ENCODE measurements at regions not wholly inside any gene's neighbourhood (a gene's known extent, or its start where the extent isn't known, plus 50 kb on each side); places are given as distances from the start of the nearest gene placed in this dataset.

DNA sequence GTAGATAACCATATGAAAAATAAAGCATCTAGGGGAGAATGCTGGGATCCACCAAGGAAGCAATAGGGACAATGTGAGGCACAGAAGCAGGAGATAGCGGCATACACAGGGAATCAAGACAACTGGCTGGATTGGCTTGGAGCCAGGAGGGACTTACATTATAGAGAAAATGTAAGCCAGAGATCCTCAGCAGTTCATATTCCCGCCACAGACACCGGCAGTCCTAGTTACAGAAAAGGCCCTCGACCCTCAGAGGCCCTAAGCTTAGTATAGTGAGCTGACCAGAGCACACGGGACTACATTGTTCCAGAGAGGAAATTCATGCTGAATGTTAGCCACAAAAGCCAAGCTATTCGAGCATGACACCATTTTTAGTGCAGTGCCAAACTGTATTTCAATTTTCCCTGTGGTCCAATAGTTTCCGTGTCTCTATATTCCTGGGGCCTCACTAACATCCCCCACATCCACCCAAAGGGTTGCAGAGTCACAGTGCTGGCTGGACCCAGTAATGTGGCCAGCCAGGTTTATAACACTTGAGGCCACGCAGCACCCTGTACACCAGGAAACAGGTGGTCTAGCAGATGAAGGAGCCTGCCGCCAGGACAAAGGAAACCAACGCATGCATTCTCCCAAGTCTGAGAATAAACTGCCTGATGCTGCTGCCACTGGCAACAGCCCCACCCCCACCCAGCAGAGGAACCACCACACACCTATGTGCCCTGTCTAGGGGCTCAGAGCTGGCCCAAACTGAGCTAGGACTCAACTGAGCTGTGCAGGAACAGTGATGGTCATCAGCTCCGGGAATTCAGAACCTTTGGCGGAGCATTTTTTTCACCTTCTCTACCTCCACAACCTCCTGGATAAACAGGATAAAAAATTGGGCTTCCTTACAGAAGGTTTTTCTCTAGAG is 693.2 kb upstream of the CHD1 start:
- Histone ChIP-seq H3K4me2 (ENCODE audit: low read length) (no peak overlapping the region), H3K79me2 (ENCODE audit: low read length) (no peaks in the 10 kb centered on the region), H3F3A (ENCODE audit: low read length, unreplicated experiment) (no peaks in the 10 kb centered on the region), H3K4me1 (ENCODE audit: insufficient read depth, low read length) (no peaks in the 10 kb centered on the region), H3K27me3 (ENCODE audit: low read length) (no peaks in the 10 kb centered on the region), H3K9ac (ENCODE audit: low read length) (no peak overlapping the region), H3K4me3 (ENCODE audit: low read length) (no peak overlapping the region), H3K36me3 (ENCODE audit: low read depth, low read length) (no peaks in the 10 kb centered on the region), H3K27ac (ENCODE audit: low read length) (no peak overlapping the region), H3K9me3 (ENCODE audit: low read length) (no peaks in the 10 kb centered on the region), H2AFZ (ENCODE audit: low read length) (no peak overlapping the region), H4K20me1 (ENCODE audit: low read length) (no peaks in the 10 kb centered on the region), H3K9me2 (replicated peaks; ENCODE audit: low read length) (no peaks in the 10 kb centered on the region)
- CTCF ChIA-PET, result no interaction called here
- ATAC-seq, result no peak
- TF ChIP-seq, protein P1, sequence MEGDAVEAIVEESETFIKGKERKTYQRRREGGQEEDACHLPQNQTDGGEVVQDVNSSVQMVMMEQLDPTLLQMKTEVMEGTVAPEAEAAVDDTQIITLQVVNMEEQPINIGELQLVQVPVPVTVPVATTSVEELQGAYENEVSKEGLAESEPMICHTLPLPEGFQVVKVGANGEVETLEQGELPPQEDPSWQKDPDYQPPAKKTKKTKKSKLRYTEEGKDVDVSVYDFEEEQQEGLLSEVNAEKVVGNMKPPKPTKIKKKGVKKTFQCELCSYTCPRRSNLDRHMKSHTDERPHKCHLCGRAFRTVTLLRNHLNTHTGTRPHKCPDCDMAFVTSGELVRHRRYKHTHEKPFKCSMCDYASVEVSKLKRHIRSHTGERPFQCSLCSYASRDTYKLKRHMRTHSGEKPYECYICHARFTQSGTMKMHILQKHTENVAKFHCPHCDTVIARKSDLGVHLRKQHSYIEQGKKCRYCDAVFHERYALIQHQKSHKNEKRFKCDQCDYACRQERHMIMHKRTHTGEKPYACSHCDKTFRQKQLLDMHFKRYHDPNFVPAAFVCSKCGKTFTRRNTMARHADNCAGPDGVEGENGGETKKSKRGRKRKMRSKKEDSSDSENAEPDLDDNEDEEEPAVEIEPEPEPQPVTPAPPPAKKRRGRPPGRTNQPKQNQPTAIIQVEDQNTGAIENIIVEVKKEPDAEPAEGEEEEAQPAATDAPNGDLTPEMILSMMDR (conservative IDR thresholded peaks at IDR 0.05; ENCODE audit: low read depth, low read length), result no peak
- TF ChIP-seq EZH2phosphoT487 (IDR thresholded peaks at IDR 0.05; ENCODE audit: borderline replicate concordance, low read length), result no peak
- no peak for DNase-seq
- no TSS peak for BruUV-seq (replicated peaks)
- intact Hi-C loops (cut with micrococcal nuclease), result no loop called here
- POLR2A ChIA-PET (ENCODE audit: unreplicated experiment), result no interaction called here

GRCh38 chr5:99617335-99617734 is 688.5 kb upstream of the CHD1 start:
- ChIA-PET CTCF (no interaction called here), POLR2A (ENCODE audit: unreplicated experiment) (no interaction called here)
- Histone ChIP-seq H2AFZ (ENCODE audit: low read length) (no peak overlapping the region), H3K4me3 (ENCODE audit: low read length) (no peak overlapping the region), H3K9me2 (replicated peaks; ENCODE audit: low read length) (no peaks in the 10 kb centered on the region), H3K4me2 (ENCODE audit: low read length) (no peak overlapping the region), H3K27me3 (ENCODE audit: low read length) (no peaks in the 10 kb centered on the region), H3K36me3 (ENCODE audit: low read depth, low read length) (no peaks in the 10 kb centered on the region), H3K79me2 (ENCODE audit: low read length) (no peaks in the 10 kb centered on the region), H4K20me1 (ENCODE audit: low read length) (no peaks in the 10 kb centered on the region), H3K9ac (ENCODE audit: low read length) (no peak overlapping the region), H3F3A (ENCODE audit: low read length, unreplicated experiment) (no peaks in the 10 kb centered on the region), H3K9me3 (ENCODE audit: low read length) (no peaks in the 10 kb centered on the region), H3K27ac (ENCODE audit: low read length) (no peak overlapping the region), H3K4me1 (ENCODE audit: insufficient read depth, low read length) (peaks cover 11% of the 10 kb centered on the region)
- intact Hi-C loops (cut with micrococcal nuclease), result no loop called here
- ATAC-seq (no peak), DNase-seq (no peak)
- no TSS peak for BruUV-seq (replicated peaks)
- TF ChIP-seq EZH2 (IDR thresholded peaks at IDR 0.05; ENCODE audit: low read length, unreplicated experiment) (no peak), EZH2phosphoT487 (IDR thresholded peaks at IDR 0.05; ENCODE audit: borderline replicate concordance, low read length) (no peak)

DNA sequence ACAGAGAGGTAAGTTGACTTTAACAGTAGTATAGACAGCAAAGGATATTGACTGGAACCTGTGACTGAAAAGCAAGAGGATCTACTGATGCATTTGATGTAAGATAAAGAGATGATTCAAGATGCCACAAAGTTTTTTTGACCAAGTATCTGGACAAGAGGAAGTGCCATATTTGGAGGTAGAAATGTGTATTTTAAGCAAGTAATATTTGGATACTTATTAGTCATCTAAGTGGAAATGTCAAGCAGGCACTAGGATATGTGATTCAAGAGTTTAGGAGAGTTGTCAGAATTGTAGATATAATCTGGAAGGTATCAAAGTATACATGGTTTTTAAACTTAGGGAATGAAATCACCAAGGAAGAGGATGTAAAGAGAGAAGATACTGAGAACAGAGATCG is 686.1 kb upstream of the CHD1 start:
- Histone ChIP-seq H3K9me3 (ENCODE audit: low read length) (no peaks in the 10 kb centered on the region), H3K4me3 (ENCODE audit: low read length) (no peak overlapping the region), H3K4me2 (ENCODE audit: low read length) (no peak overlapping the region), H2AFZ (ENCODE audit: low read length) (no peak overlapping the region), H3K27me3 (ENCODE audit: low read length) (no peaks in the 10 kb centered on the region), H3K27ac (ENCODE audit: low read length) (no peak overlapping the region), H4K20me1 (ENCODE audit: low read length) (no peaks in the 10 kb centered on the region), H3K4me1 (ENCODE audit: insufficient read depth, low read length) (peaks cover 11% of the 10 kb centered on the region), H3K9ac (ENCODE audit: low read length) (no peak overlapping the region), H3K9me2 (replicated peaks; ENCODE audit: low read length) (no peaks in the 10 kb centered on the region), H3F3A (ENCODE audit: low read length, unreplicated experiment) (no peaks in the 10 kb centered on the region), H3K79me2 (ENCODE audit: low read length) (no peaks in the 10 kb centered on the region), H3K36me3 (ENCODE audit: low read depth, low read length) (no peaks in the 10 kb centered on the region)
- intact Hi-C loops (cut with micrococcal nuclease), result no loop called here
- TF ChIP-seq EZH2 (IDR thresholded peaks at IDR 0.05; ENCODE audit: low read length, unreplicated experiment), result no peak
- TF ChIP-seq, protein P1 (conservative IDR thresholded peaks at IDR 0.05; ENCODE audit: low read depth, low read length), result no peak
- no peak for TF ChIP-seq EZH2phosphoT487 (IDR thresholded peaks at IDR 0.05; ENCODE audit: borderline replicate concordance, low read length)
- ChIA-PET POLR2A (ENCODE audit: unreplicated experiment) (interaction anchor here (0.6 kb wide), 1 partner anchor 14 kb away, joined by 4 read pairs; no protein-coding TSS in a partner anchor), CTCF (no interaction called here)
- ATAC-seq (peak; percentile 89), DNase-seq (peak; percentile 68)
- BruUV-seq (replicated peaks), result no TSS peak

All from PC-3 (cell line).